NCI-H82 treated with DMSO at 0.1 percent for 48 hours (cell line): ENCODE measurements at regions not wholly inside any gene's neighbourhood (a gene's known extent, or its start where the extent isn't known, plus 50 kb on each side); places are given as distances from the start of the nearest gene placed in this dataset.
"Not testable (repeated sequence)": the region's sequence is repeated elsewhere in the genome, so short reads cannot be mapped to it uniquely, and the experiment has no call there.

ENCODE experiments used
- DNase-seq: peaks from one replicate; lab custom pipeline; 2025; ENCODE audit not compliant: unreplicated experiment; lab: John Stamatoyannopoulos, UW

- not testable (repeated sequence) for DNase-seq
Measured at GRCh38 chr5:21484498-21484889, 1368.7 kb downstream of the CDH12 start.

DNA sequence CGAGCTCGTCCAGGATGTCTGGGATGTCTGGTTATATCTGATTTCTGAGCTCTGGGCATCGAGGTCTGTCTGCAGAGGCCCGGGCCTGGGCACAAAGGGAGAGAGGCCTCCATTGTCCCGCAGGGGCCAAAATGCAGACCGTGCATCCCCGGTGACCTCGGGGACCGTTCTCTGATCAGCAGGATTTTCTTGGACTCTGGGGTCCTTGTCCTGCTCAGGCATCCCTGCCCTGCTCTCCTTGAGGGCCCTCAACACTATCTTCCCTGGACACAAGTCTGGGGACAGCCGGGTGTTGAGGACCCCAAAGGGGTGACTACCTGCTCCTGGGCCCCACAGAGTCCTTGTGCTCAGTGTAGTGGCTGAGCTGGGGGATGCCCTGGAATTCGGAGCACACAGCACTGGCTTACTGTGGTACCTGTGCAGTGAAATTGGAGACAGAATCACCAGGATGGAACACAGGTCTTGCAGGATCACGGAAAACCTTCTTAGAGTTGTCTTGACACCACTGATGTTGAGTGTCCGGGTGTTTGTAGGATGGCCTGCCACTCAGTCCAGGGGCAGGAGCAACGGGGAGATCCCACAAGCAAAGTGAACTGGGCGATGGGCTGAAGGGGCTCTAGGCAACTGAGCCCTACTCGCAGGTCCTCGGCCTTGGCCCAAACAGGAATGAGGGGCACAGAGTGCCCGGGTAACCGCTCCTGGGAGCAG lies 1369.2 kb downstream of the CDH12 start:
- DNase-seq = not testable (repeated sequence)

GRCh38 chr5:21482983-21483650 lies 1370.0 kb downstream of the CDH12 start:
- not testable (repeated sequence) for DNase-seq

DNA sequence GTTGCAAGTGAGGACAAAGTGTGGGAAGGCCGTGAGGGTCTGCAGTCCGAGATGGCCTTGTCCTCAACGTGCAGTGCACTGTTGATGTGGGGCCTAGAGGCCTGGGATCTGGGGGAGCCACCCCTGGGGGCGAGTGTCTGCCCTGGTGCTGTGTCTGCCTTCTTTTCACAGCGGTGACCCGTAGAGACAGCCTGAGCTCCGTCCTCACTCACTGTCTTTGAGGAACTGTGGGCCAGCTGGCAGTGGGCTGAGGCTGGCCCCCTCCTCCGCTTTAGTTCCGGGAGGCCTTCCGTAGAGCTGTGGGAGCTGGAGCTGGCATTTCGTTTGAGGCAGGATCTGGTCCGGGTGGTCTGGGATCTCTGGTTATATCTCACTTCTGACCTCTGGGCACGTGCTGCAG lies 1370.6 kb downstream of the CDH12 start:
- not testable (repeated sequence) for DNase-seq

GRCh38 chr5:21481320-21482270 lies 1371.5 kb downstream of the CDH12 start:
- DNase-seq = not testable (repeated sequence)

DNA sequence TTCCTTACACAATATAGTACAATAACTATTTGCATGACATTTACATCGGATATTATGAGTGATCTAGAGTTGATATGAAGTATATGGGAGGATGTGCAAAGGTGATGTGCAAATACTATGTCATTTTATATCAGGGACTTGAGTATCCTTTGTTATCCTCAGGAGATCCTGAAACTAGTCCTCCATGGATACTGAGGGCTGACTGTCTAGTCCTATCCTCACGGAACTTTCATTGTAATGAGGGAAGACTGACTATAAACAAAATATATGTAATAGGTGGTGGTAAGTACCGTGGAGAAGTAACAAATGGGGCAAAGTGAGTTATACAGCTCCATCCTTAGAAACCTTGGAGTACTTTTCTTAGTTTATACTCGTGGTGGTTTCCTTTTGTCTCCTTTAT lies 1373.1 kb downstream of the CDH12 start:
- DNase-seq = not testable (repeated sequence)

- DNase-seq = not testable (repeated sequence)
Measured at GRCh38 chr5:21473981-21474380, 1379.2 kb downstream of the CDH12 start.

DNA sequence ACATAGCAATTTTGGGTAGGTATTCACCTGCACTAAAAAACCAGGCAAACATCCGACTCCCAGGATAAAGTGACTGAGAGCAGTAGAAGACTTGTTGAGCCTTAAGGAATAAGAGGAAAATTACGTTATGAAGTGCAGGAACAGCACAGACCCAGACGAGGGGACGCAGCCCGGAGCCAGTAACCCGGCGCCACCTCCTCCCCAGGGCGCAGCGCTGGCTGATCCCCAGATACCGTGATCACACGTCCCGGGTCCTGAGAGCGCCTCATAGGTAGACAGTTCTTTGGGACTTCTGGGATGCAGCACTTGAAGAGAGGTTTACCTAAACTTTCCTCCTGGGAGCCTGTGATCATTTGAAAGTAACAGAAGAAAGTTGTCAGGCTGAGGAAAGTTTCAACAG lies 1379.7 kb downstream of the CDH12 start:
- DNase-seq = not testable (repeated sequence)

DNA sequence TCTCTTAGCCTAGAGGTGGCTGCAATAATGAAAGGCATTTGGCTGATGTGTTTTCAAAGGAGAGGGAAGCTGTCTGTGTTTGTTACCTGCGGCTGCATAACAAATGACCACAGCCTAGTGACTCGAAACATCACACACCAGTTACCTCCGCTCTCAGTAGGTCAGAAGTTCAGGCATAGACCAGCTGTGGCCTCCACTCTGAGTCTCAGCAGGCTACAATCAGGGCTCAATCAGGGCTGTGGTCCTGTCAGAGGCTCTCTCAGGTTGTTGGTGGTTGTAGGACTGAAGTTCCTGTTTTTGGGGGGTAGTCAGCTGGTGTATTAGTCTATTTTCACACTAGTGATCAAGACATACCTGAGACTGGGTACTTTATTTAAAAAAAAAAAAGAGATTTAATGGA lies 1381.5 kb downstream of the CDH12 start:
- not testable (repeated sequence) for DNase-seq

DNA sequence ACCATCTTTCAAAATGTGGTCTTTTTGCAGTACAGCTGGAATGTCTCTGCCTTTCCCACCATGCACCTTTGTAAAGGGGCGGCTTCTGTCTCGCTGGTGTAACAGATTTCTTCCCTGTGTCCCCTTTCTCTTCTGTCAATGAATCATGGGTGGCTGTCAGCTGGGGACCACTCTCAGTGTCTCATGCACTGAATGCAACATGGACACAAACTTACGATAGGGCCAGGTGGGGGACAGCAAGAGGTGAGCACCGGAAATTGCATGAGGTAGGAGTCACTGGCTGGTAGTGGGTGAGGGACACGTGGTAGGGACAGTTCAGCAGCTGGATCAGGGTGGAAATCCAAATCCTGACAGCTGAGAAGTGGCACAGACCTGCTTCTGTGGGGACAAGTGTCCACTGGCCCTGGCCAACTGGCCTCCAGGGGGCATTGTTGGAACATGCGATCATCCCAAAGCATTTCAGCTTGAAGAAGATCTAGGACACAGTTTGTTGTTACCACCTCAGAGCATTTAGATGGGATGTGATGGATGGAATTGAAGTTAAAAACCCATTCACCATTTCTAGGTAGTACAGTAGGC lies 1383.5 kb downstream of the CDH12 start:
- not testable (repeated sequence) for DNase-seq

DNA sequence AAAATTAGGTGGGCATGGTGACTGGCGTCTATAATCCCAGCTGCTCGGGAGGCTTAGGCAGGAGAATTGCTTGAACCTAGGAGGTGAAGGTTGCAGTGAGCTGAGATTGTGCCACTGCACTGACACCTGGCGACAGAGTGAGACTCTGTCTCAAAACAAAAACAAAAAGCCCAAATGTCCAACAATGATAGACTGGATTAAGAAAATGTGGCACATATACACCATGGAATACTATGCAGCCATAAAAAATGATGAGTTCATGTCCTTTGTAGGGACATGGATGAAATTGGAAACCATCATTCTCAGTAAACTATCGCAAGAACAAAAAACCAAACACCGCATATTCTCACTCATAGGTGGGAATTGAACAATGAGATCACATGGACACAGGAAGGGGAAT lies 1385.6 kb downstream of the CDH12 start:
- not testable (repeated sequence) for DNase-seq

GRCh38 chr5:21459744-21460073 lies 1393.4 kb downstream of the CDH12 start:
- DNase-seq = not testable (repeated sequence)

- DNase-seq = no peak
Measured at GRCh38 chr5:21452449-21452848, 1400.7 kb downstream of the CDH12 start.

DNA sequence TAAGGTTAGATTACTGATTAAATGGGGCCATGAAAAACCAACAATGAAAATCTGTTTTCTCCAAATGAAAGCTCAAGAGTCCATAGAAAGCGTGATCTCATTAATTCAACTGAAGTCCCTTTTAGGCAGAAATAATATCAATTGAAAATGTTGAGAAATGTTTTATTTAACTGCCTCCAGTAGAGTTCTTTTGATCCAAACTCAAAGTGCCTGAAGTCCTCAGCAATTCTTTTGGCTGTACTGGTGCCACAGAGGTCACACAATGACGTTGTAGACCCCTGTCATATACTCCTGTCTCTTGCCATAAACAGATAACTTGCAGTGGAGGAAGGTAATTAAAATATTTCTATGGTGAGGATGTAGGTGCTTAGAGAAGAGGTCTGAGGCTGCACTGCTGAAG lies 1420.5 kb downstream of the CDH12 start:
- DNase-seq = no peak

GRCh38 chr5:21424907-21425306 lies 1428.2 kb downstream of the CDH12 start:
- no peak for DNase-seq

DNA sequence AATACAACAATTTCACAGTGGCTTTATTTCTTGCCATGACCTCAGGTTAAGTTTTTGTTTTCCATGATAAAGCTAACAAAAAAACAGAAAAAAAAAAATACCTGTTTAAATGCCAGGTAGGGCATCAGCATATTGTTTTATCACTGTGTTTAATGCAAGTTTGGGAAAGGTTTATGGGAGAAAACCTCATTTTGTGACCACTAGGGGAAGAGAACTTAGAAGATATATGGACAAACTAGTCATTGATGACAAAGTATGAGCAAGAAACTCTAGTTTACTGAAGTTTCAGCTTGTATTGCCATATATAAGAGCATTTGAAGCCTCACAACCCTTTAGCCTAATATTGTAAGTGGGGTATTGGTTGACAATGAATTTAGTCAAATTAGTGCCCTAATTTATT lies 1431.4 kb upstream of the CDH18 start:
- DNase-seq = no peak

GRCh38 chr5:21402089-21402488 lies 1414.1 kb upstream of the CDH18 start:
- not testable (repeated sequence) for DNase-seq

DNA sequence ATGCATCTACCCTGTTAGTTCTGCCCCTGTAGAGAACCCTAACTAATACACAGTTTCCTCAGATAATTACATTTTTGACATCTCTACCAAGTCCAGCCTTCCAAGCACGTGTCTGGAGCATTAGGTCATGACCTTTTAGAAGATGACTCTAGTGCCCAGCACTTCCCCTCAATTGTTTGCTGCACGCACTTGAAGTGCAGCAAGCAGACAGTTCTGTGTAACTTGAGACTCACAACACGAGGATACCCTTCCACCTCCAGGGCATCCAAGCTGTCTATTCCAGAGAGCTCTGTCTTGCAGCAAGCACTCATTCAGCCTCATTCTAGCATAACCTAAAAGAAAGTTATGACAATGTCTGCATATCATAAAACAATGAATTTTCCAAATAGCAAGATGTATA lies 1410.5 kb upstream of the CDH18 start:
- no peak for DNase-seq

DNA sequence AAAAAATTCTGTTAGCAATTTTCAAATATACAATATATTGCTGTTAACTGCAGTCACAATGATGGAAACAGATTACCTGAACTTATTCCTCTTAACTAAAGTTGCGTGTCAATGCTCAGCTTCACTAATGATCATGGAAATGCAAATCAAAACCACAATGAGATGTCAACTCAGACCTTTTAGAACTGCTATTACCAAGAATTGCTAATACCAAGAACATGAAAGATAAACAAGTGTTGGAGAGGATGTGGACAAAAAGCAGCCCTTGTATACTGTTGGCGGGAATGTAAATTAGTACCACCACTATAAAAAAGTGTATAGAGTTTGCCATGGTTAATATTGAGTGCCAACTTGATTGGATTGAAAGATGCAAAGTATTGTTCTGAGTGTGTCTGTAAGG lies 1409.7 kb upstream of the CDH18 start:
- no peak for DNase-seq

DNA sequence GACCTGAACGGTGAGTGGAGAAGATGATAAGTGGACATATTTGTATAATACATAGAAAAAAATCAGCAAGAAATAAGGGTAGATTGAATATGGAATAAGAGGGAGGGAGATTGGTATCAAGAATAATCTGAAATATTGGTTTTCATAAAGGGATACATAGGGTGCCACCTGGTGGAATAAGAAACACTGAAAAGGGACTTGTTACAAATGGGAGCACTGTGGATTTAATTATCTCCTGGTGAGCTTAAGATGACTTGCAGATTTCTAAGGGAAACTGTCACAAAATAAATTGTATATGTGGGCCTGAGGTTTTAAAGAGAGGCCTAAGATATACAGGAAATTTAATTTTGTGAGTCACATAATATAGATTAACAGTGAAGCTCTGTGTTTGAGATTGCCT lies 1403.5 kb upstream of the CDH18 start:
- DNase-seq = no peak

DNA sequence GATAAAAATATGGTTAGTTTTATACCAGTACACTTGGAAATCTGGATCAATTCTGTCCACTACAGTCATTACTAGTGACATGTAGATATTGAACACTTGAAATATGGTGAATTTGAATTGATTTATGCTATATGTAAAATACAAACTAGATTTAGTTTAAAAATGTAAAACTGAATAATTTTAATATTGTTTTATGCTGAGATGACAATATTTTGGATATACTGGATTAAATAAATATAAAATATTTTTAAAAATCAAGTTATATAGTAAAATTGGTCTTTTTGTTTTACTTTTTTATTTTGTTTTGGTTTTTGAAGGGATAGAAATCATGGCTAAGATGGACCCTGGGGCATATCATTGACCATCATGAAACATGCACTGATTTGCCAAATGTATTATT lies 1372.8 kb upstream of the CDH18 start:
- not testable (repeated sequence) for DNase-seq
